G401.6 (cell line): ENCODE measurements at regions not wholly inside any gene's neighbourhood (a gene's known extent, or its start where the extent isn't known, plus 50 kb on each side); places are given as distances from the start of the nearest gene placed in this dataset.
"Not testable (repeated sequence)": the region's sequence is repeated elsewhere in the genome, so short reads cannot be mapped to it uniquely, and the experiment has no call there.

Source experiments
- FAIRE-seq: peaks from 2 replicates; lab custom pipeline; 2012; peaks lifted over from hg19 to GRCh38; lab: Jason Lieb, UNC

GRCh38 chr6:9272671-9273070, 837.3 kb upstream of the SLC35B3 start:
- no peak for FAIRE-seq

- no peak for FAIRE-seq
Observed at GRCh38 chr6:9266741-9267140, 831.4 kb upstream of the SLC35B3 start.

- peak; percentile 37 for FAIRE-seq
Observed at GRCh38 chr6:9257215-9257614, 821.9 kb upstream of the SLC35B3 start.

GRCh38 chr6:9254251-9254650, 818.9 kb upstream of the SLC35B3 start:
- FAIRE-seq: no peak

- FAIRE-seq: no peak
Observed at GRCh38 chr6:9252799-9253198, 817.5 kb upstream of the SLC35B3 start.

- no peak for FAIRE-seq
Observed at GRCh38 chr6:9250852-9251251, 815.5 kb upstream of the SLC35B3 start.

- no peak for FAIRE-seq
Observed at GRCh38 chr6:9248133-9248532, 812.8 kb upstream of the SLC35B3 start.

- FAIRE-seq: no peak
Observed at GRCh38 chr6:9240861-9241260, 805.5 kb upstream of the SLC35B3 start.

- no peak for FAIRE-seq
Observed at GRCh38 chr6:9236443-9236842, 801.1 kb upstream of the SLC35B3 start.

GRCh38 chr6:9233686-9234085, 798.3 kb upstream of the SLC35B3 start:
- no peak for FAIRE-seq

- FAIRE-seq: no peak
Observed at GRCh38 chr6:9233226-9233625, 797.9 kb upstream of the SLC35B3 start.

- no peak for FAIRE-seq
Observed at GRCh38 chr6:9225441-9225871, 790.1 kb upstream of the SLC35B3 start.

GRCh38 chr6:9224539-9224938, 789.2 kb upstream of the SLC35B3 start:
- FAIRE-seq: no peak

GRCh38 chr6:9213717-9214116, 778.4 kb upstream of the SLC35B3 start:
- not testable (repeated sequence) for FAIRE-seq

GRCh38 chr6:9208966-9209365, 773.6 kb upstream of the SLC35B3 start:
- no peak for FAIRE-seq

GRCh38 chr6:9205645-9206044, 770.3 kb upstream of the SLC35B3 start:
- no peak for FAIRE-seq

- no peak for FAIRE-seq
Observed at GRCh38 chr6:9204171-9204570, 768.8 kb upstream of the SLC35B3 start.

- no peak for FAIRE-seq
Observed at GRCh38 chr6:9200712-9201111, 765.4 kb upstream of the SLC35B3 start.

- no peak for FAIRE-seq
Observed at GRCh38 chr6:9197726-9198125, 762.4 kb upstream of the SLC35B3 start.

- no peak for FAIRE-seq
Observed at GRCh38 chr6:9195322-9195721, 760.0 kb upstream of the SLC35B3 start.

- no peak for FAIRE-seq
Observed at GRCh38 chr6:9192405-9192909, 757.1 kb upstream of the SLC35B3 start.

- no peak for FAIRE-seq
Observed at GRCh38 chr6:9186148-9186547, 750.8 kb upstream of the SLC35B3 start.

- FAIRE-seq: no peak
Observed at GRCh38 chr6:9178071-9178470, 742.7 kb upstream of the SLC35B3 start.

- FAIRE-seq: no peak
Observed at GRCh38 chr6:9173229-9173628, 737.9 kb upstream of the SLC35B3 start.

GRCh38 chr6:9172096-9172495, 736.8 kb upstream of the SLC35B3 start:
- FAIRE-seq: no peak
